HG03469 (cell line): ENCODE measurements at regions not wholly inside any gene's neighbourhood (a gene's known extent, or its start where the extent isn't known, plus 50 kb on each side); places are given as distances from the start of the nearest gene placed in this dataset.

ENCODE experiments used
- ATAC-seq: cut with Tn5 transposase; IDR thresholded peaks from one replicate; pipeline ENCODE4 v1.9.1; 2021; ENCODE audit warnings: mild to moderate bottlenecking, moderate library complexity, moderate number of reproducible peaks; ENCODE audit not compliant: unreplicated experiment

- ATAC-seq, result no peak
These were observed 257.9 kb upstream of the ADAMTS16 start for GRCh38 chr5:4882186-4882585.

DNA sequence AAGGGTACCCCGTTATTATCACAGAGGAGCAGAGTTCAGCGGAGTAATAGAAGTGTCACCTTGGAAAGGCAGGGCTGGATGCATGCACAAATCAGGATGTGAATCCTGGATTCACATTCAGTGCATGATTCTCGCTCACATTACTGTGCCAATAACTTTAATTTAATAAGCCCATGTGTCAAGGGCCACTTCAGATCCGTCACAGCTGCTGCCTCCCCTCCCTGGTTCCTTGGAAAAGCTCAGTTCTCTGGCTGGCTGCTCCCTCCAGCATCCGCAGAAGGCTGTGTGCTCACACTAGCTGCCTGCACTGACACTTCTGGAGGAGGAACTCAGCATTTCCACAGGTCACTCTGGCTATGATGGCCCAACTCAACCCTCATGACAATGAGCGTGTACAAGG, 256.8 kb upstream of the ADAMTS16 start:
- no peak for ATAC-seq

DNA sequence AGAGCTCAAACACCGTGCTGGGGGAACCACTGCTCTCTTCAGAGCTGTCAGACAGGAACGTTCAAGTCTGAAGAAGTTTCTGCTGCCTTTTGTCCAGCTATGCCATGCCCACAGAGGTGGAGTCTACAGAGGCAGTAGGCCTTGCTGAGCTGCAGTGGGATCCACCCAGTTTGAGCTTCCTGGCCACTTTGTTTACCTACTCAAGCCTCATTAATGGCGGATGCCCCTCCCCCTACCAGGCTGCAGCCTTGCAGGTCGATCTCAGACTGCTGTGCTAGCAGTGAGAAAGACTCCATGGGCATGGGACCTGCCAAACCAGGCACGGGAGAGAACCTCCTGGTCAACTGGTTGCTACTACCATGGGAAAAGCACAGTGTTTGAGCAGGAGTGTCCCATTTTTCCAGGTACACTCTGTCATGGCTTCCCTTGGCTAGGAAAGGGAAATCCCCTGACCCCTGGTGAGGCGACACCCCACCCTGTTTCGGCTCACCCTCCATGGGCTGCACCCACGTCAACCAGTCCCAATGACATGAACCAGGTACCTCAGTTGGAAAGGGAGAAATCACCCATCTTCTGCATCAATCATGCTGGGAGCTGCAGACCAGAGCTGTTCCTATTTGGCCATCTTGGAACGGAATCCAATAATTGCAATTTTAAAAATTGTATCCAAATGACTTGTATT, 246.9 kb upstream of the ADAMTS16 start:
- ATAC-seq, result no peak

GRCh38 chr5:4896328-4896727, 243.8 kb upstream of the ADAMTS16 start:
- ATAC-seq, result no peak

GRCh38 chr5:4901305-4901811, 238.8 kb upstream of the ADAMTS16 start:
- no peak for ATAC-seq

GRCh38 chr5:4901924-4902323, 238.2 kb upstream of the ADAMTS16 start:
- no peak for ATAC-seq

- no peak for ATAC-seq
These were observed 234.2 kb upstream of the ADAMTS16 start for GRCh38 chr5:4905674-4906520.

DNA sequence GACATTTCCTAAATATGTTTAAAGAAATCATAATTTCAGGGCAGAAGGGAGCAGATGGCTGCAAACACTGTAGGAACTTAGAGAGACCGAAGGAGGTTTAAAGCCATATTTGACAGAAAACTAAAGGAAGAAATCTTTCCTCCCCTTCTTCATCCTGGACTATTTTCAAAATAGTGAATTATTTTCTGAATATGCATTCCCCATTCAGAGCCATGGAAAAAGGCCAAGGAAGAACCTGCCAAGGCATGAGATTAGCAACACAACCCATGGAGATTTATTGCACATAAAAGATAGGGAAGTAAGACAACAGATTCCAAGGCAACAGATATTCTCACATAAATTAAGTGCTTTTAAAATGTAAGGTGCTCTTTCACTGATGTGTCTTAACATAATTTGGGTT, 233.3 kb upstream of the ADAMTS16 start:
- no peak for ATAC-seq

DNA sequence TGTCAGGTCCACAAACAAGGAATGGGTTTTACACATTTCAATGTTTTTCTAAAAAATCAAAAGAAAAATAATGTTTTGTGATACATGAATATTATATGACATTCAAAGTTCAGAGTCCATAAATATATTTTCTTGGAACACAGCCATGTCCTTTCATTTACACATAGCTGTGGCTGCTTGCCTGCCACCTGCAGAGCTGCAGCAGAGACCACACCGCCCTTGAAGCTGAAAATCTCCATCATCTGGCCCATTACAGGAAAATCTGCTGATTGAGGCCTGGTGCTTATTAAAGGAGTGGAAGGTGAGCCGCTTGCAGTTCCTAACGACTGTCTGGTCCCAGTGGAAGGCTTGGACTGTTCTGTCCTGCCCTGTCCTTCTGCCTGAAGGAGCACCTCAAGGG, 232.6 kb upstream of the ADAMTS16 start:
- no peak for ATAC-seq

DNA sequence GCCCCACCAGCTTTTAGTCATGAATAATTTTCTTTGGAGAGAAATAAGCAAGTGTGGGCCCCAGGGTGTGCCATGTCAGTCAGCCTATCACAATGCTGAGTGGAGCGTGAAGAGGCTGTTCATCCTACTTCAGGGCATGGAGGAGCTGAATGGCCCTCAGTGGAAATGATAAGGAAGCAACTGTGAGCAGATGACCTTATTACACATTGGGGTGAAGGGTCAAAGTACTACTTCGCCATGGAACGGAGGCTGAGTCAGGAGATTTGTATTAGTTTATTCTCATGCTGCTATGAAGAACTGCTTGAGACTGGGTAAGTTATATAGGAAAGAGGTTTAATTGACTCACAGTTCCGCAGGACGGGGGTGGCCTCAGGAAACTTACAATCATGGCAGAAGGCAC, 231.0 kb upstream of the ADAMTS16 start:
- ATAC-seq, result no peak

GRCh38 chr5:4911646-4912403, 228.3 kb upstream of the ADAMTS16 start:
- ATAC-seq, result no peak

DNA sequence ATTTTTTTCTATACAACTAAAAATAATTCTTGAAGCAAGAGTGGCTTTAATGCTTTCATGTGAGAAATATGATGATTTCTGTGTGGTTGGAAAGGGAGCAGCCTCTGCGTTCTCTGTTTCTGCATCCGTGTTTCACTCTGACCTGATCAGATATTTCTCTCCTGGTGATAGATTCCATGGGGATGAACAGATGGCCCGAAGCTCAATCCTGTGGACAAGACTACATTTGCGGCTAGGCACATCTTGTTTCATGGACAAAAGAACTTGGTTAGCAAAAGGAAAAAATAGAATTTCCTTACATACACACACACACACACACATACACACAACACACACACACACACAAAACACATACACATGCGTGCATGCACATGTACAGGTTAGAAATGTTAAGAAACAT, 218.2 kb upstream of the ADAMTS16 start:
- no peak for ATAC-seq

GRCh38 chr5:4924577-4924976, 215.6 kb upstream of the ADAMTS16 start:
- ATAC-seq, result no peak

DNA sequence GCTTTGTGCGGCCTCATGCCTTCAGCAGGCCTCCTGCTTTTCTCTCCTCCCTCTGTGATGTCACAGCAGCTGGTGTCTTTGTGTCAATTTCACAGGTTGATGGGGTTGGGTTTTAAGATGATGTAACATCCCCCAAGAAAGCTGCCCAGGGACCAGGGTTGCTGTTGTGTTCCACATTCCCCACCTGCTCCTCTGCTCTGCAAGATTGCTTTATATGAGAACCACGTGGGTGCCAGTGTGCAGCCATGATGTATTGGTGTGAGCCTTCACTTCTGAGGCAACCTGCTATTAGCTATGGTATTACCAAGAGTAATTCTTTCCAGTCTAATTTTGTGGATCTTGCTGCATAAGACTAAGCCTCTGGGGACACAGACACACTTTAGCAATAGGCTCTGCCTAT, 213.0 kb upstream of the ADAMTS16 start:
- ATAC-seq, result no peak

DNA sequence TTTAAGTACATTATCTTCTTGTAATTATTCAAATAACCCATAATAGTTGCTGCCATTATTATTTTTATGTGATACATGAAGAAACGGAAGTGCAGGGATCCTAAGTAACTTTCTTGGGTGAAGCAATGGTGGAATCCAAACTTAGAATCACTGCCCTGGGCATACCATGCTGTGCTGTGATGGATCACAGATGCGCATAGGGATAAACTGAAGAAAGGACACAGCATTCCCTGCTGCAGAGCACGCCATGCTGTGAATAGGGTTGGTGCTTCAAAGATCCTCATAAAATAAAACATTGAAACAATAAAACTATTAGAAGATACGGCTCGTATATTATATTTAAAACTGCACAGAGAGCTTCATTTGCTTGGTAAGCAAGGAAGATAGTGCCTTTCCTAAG, 211.7 kb upstream of the ADAMTS16 start:
- no peak for ATAC-seq

DNA sequence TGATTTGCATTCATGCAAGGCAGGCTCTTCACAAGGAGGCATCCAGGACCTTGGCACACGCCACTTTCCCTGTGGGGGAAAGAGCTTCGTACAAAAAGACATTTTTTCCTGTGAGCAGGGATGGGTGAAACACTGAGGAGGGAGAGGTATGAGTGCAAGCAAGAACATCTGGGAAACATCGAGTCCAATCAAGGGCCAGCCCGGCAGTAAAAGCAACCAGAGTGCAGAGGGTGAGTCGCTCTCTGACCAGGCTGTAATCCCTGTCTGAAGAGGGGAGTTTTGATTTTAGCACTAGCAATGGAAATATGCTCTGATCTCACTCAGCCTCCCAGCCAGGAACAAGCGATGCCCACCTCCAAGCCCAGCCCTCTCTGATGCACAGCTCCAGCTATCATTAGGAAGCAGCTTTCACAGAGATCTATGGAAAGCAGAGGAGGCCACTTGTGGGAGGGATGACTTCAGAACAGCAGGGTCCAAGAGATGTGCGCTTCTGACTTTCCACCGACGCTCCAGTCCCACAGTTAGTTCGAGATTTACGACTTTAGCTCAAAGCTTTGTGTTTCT, 211.0 kb upstream of the ADAMTS16 start:
- ATAC-seq, result no peak

GRCh38 chr5:4939042-4939781, 200.9 kb upstream of the ADAMTS16 start:
- ATAC-seq, result no peak

- ATAC-seq, result no peak
These were observed 199.0 kb upstream of the ADAMTS16 start for GRCh38 chr5:4941161-4941560.

- ATAC-seq, result no peak
These were observed 197.9 kb upstream of the ADAMTS16 start for GRCh38 chr5:4941957-4942830.

DNA sequence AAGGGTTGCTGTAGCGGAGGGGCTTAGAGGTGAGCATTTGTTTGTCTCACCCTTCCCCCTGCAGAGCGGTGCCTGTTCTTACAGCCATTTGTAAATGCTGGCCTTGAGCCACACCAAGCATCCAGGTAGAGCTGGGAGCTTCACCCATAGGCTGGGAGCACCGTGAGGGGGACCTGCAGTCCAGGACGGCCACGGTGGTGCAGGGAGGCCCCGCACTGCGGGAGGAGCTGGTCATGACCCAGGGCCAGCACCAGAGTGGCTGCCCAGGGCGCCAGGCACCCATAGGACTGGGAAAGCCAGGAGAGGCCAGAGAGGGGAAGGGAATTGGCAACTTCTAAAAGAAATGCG, 197.3 kb upstream of the ADAMTS16 start:
- ATAC-seq, result no peak
